ENCODE measurements at regions not wholly inside any gene's neighbourhood (a gene's known extent, or its start where the extent isn't known, plus 50 kb on each side); places are given as distances from the start of the nearest gene placed in this dataset.

DNA sequence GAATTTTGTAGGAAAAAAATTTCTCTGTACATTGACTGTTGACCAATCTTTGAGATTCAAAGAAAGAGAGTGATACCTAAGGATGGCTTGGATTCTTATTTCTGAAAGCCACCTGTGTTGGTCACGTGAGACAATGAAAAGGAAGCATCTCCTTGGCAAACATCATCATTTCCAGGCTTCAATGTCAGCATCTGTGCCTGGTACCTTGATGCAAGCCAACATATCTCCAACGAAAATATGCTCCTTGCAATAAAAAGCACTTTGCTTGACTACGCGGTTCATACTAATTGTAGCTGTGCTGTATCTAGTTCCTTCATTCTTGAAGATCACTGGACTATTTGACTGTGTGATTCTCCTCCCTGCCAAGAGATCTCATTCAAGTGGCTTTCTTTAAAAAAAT lies 503.4 kb upstream of the PSMD7 start:
- Mint-ChIP-seq H3K9me3 (ENCODE audit: low read depth) (peaks cover 4% of the 10 kb centered on the region), H3K4me3 (no peak overlapping the region), H3K36me3 (no peaks in the 10 kb centered on the region), H3K27ac (no peak overlapping the region), H3K4me1 (no peaks in the 10 kb centered on the region), H3K27me3 (no peaks in the 10 kb centered on the region)
- ATAC-seq (no peak), DNase-seq (no peak)
- CTCF ChIA-PET, result no interaction called here

DNA sequence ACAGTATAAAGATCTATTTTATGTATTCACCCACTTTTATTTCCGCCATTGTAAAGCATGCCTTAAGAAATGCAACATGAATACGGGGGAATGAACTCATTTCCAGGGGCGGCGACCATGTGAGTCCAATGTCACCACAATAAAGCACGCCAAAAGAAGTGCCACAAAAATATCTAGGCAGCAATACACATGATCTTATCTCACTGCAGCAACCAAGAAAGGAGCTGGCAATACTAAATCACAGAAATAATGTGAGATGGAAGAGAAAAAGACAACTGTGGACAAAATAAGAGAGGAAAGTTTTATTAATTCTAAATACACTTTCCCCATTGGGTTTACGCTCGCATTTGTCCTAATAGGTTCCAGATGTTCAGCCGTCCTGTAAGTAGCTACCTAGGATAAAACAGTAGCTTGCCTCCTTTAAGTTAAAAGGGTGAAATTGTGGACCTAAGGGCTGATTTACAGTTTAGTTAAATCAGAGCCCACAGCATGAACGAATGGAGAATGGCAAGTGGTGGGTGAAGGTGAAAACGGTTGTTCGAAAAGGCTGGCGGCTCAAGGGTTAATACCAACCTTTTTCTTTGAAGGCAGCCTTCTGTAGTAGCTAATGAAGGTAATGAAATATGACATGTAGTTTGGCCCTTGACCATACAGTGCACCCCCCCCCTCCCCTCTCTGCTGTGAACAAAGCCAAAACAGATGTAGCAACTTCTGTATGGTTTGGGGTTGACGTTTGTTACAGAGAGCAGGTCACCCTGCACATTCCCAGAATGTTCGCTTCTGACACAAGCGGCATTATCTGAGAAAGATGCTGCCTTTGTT lies 504.2 kb upstream of the PSMD7 start:
- DNase-seq (no peak), ATAC-seq (no peak)
- H3K27ac Mint-ChIP-seq, result no peak overlapping the region
- no peak overlapping the region for H3K4me3 Mint-ChIP-seq
- no peaks in the 10 kb centered on the region for H3K36me3 Mint-ChIP-seq
- H3K4me1 Mint-ChIP-seq, result no peaks in the 10 kb centered on the region
- H3K9me3 Mint-ChIP-seq (ENCODE audit: low read depth), result peaks cover 4% of the 10 kb centered on the region
- H3K27me3 Mint-ChIP-seq, result no peaks in the 10 kb centered on the region
- CTCF ChIA-PET, result no interaction called here

DNA sequence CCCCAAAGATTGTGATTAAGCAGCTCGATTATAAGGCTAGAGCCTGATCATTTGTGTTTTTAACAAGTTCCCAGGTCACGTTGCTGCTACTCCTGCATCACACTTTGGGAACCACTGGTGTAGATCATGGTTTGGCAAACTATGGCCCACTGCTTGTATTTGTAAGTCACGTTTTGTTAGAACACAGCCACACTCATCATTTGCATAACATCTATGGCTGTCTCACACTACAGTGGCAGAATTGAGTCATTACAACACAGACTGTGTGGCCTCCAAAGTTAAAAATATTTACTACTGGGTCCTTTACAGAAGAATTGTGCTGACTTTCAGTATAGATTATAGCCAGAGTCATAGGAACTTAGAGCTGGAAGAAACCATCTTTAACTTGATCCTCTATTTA lies 515.3 kb upstream of the PSMD7 start:
- CTCF ChIA-PET, result no interaction called here
- Mint-ChIP-seq H3K4me1 (no peaks in the 10 kb centered on the region), H3K27ac (no peak overlapping the region), H3K4me3 (no peak overlapping the region), H3K9me3 (ENCODE audit: low read depth) (peaks cover 9% of the 10 kb centered on the region), H3K27me3 (no peaks in the 10 kb centered on the region), H3K36me3 (no peaks in the 10 kb centered on the region)
- no peak for ATAC-seq
- no peak for DNase-seq

DNA sequence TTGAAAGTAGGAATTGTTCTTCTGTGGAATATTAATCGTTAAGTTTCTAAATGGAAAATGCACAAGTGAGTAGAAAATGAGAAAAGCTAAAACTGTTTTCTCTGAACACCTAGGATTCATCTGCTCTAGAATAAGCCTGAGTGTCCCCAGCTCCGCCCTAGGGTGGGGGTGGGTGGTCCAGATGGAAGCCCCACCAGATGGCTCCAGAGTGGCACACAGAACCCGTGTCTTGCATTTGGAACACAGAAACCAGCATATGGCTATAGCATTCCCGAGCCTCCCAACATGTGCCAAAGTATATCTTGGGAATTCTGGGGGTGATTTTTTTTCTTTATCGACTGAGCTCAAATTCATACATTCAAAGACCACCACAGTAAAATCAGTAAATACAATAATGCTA lies 517.7 kb upstream of the PSMD7 start:
- ATAC-seq (no peak), DNase-seq (no peak)
- H3K9me3 Mint-ChIP-seq (ENCODE audit: low read depth), result peaks cover 6% of the 10 kb centered on the region
- no peaks in the 10 kb centered on the region for H3K36me3 Mint-ChIP-seq
- CTCF ChIA-PET, result no interaction called here
- no peak overlapping the region for H3K27ac Mint-ChIP-seq
- no peak overlapping the region for H3K4me3 Mint-ChIP-seq
- no peaks in the 10 kb centered on the region for H3K4me1 Mint-ChIP-seq
- H3K27me3 Mint-ChIP-seq, result no peaks in the 10 kb centered on the region

DNA sequence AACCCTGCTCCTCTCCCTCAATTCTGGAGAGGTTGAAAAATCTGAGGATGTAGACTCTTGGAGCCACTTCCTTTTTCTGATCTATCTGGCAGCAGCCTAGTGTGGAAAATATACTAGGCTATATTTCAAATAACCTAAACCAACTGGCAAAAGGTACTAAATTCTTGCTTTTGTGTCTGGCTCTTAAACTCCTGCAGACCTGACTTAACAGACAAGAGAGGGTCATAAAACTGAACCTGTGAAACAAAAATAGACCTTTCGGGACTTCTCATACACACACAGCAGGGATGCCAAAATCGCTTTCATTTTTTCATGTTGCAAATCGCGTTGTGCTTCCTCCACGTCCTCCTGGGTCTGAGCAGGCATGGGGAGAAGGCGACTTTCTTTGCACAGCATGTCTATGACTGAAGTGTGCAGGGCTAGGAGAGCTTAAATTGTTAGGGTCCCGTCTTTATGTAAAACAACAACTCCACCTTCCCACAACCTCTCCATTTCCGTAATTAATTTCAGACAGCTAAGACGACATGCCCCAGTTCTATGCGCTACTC lies 520.7 kb upstream of the PSMD7 start:
- CTCF ChIA-PET, result no interaction called here
- Mint-ChIP-seq H3K4me1 (no peaks in the 10 kb centered on the region), H3K36me3 (no peaks in the 10 kb centered on the region), H3K4me3 (no peak overlapping the region), H3K27ac (no peak overlapping the region), H3K9me3 (ENCODE audit: low read depth) (peaks cover 6% of the 10 kb centered on the region), H3K27me3 (no peaks in the 10 kb centered on the region)
- ATAC-seq (no peak), DNase-seq (no peak)

DNA sequence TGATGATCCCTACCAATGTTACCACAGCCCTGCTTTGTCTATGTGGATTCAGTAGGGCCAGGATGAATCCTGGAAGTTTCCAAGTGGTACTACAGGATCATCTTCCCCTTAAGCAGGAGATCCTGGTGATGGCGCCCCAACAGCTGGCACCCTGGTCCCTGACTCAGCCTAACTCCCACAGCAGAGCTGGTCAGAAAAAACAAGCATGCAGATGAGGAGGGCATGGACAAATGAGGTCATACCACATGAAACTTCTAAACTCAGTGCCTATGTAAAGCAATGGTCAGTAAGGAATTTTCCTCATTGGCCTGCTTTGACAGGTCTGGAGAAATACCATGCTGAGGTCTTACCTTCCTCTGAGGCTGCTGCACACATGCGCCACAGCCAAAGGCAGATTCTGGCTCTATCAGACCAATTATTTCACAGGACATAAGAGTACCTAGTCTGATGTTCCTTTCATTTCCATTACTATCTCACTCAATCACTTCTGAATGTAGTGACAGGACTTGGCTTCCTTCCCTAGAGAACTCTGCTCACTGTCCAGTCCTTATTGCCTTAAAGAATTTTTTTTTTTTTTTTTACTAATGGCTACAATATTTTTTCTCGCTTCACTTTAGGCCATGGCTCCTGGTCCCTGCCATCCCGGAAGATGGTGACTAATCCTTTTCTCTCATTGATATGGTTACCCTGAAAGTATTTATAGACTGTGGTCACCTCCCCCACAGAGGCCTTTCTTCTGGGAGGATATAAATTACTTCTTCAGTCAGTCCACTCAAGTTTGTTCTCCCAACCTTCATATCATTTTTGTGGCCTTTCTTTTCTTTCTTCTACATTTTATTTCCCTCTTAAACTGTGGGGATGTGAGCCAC lies 525.2 kb upstream of the PSMD7 start:
- Mint-ChIP-seq H3K36me3 (no peaks in the 10 kb centered on the region), H3K4me3 (no peak overlapping the region), H3K4me1 (no peaks in the 10 kb centered on the region), H3K9me3 (ENCODE audit: low read depth) (peaks cover 2% of the 10 kb centered on the region), H3K27me3 (no peaks in the 10 kb centered on the region), H3K27ac (no peak overlapping the region)
- ATAC-seq, result no peak
- no peak for DNase-seq
- CTCF ChIA-PET, result no interaction called here

DNA sequence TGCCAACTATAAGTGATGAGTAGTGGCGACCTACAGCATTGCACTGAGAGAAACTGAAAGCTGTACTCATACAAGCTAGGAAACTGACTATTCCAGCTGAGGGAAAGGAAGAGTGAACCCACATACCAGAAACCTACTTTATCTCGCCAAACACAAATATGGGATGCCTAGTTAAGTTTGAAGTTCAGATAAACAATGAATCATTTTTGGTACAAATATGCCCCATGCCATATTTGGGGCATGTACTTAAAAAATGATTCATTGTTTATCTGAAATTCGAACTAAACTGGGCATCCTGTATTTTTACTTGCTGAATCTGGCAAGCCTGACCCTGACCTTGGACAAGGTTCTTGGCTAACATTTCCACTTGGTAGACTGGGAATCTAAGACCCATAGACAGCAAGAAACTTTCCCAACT lies 527.8 kb upstream of the PSMD7 start:
- Mint-ChIP-seq H3K27ac (no peak overlapping the region), H3K4me1 (no peaks in the 10 kb centered on the region), H3K4me3 (no peak overlapping the region), H3K27me3 (no peaks in the 10 kb centered on the region), H3K36me3 (no peaks in the 10 kb centered on the region), H3K9me3 (ENCODE audit: low read depth) (peaks cover 2% of the 10 kb centered on the region)
- ATAC-seq (no peak), DNase-seq (no peak)
- CTCF ChIA-PET, result no interaction called here

DNA sequence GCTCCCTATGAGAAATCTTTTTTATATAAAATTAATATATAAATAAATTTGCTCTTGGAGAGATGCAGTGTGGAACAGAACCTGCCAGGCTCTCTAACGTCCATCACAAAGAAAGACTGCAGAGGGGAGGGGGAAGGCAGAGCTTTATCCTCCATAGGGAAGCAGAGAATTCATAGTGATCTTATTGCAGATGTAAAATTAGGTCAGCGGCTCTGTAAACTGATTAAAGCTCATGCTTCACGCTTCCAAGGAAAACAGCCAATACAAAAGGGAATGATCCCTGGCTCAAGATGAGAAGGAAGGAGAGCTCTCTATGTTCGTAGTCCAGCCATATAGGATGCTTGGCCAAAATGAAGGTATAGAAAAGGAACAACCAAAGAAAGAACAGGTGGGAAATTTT lies 532.3 kb upstream of the PSMD7 start:
- H3K27me3 Mint-ChIP-seq, result no peaks in the 10 kb centered on the region
- H3K9me3 Mint-ChIP-seq (ENCODE audit: low read depth), result peaks cover 2% of the 10 kb centered on the region
- no peak overlapping the region for H3K4me3 Mint-ChIP-seq
- CTCF ChIA-PET, result no interaction called here
- no peak for DNase-seq
- no peaks in the 10 kb centered on the region for H3K4me1 Mint-ChIP-seq
- no peak for ATAC-seq
- no peaks in the 10 kb centered on the region for H3K36me3 Mint-ChIP-seq
- H3K27ac Mint-ChIP-seq, result no peak overlapping the region

DNA sequence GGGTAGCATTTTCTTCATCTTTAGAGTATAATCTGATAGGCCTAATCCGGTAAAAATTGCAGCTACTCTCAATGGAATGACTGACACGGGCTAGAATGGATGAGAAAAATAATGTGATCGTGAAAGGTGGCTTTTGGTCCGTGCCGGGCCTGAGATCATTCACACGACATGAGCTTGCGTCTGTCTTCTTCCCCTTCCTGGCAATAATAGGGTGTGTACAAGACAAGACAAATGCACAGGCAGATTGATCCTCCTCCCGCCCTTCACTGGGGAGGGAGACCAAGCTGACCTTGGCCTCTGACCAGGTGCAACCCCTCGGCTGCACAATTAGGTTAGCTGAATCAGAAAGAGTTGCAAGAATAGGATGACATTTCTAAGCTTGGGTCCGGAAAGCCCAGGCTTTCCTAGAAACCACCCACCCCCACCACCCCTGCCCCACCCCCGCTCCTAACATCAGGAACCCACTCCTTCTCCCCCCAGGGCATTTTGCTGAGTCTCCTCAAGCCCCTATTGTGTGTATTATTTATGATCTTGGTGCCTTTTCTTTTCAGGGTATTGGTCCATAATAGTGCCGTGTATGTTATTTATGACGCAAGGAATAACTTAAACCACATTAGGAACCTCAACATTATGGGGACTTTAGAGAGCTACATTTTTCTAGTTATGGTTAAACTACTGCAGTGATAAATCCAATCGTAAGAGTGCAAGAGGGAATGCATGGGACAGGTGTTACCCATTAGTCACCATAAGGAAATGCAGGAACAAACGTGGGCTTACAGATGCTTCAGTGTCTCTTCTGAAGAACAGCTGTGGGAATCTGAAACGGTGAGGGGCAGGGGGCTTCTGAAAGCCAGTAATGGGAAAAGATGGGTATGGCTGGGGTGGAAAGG lies 540.1 kb upstream of the PSMD7 start:
- DNase-seq (no peak), ATAC-seq (no peak)
- no peaks in the 10 kb centered on the region for H3K36me3 Mint-ChIP-seq
- H3K9me3 Mint-ChIP-seq (ENCODE audit: low read depth), result peaks cover 2% of the 10 kb centered on the region
- no peak overlapping the region for H3K4me3 Mint-ChIP-seq
- CTCF ChIA-PET, result no interaction called here
- H3K27me3 Mint-ChIP-seq, result no peaks in the 10 kb centered on the region
- no peaks in the 10 kb centered on the region for H3K4me1 Mint-ChIP-seq
- H3K27ac Mint-ChIP-seq, result no peak overlapping the region

DNA sequence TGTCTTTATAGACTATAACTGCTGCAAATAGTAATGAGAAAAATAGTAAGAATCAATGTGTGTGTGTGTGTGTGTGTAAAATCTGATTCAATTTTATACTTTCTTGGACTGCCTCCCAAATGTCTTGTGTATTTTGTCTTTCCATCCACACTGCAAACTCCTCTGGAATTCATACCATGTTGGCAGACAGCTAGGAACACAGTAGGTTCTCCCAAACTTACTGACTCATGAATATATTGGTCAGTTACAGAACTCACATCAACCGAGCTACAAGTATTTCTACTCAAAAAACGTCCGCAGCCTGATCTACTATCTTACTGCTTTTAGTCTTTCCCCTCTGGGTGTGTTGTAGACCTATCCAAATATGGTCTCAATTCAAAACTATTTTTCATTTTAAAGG lies 542.7 kb upstream of the PSMD7 start:
- ATAC-seq (no peak), DNase-seq (no peak)
- H3K4me1 Mint-ChIP-seq, result no peaks in the 10 kb centered on the region
- H3K27me3 Mint-ChIP-seq, result no peaks in the 10 kb centered on the region
- H3K27ac Mint-ChIP-seq, result no peak overlapping the region
- H3K36me3 Mint-ChIP-seq, result no peaks in the 10 kb centered on the region
- CTCF ChIA-PET, result no interaction called here
- H3K9me3 Mint-ChIP-seq (ENCODE audit: low read depth), result peaks cover 8% of the 10 kb centered on the region
- H3K4me3 Mint-ChIP-seq, result no peak overlapping the region

DNA sequence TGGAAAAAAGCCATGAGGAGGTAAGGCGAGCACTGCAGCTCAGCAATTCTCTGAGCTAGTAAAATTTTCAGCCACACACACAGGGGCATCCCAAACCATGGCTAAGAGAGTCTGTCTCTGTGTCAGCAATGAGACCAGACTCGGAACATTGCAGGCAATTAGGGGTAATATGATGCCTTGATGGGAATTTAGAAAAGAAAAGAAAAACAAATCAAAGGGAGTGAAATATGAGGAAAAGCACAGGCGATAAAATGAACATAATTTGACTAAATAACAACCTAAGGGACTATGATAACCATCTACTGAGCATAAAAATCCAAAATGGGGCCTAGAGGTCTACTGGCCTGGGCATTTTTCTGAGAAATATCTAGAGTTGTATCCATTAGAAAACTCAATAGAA lies 546.0 kb upstream of the PSMD7 start:
- Mint-ChIP-seq H3K4me3 (no peak overlapping the region), H3K4me1 (no peaks in the 10 kb centered on the region), H3K27ac (no peak overlapping the region), H3K27me3 (no peaks in the 10 kb centered on the region), H3K9me3 (ENCODE audit: low read depth) (peaks cover 8% of the 10 kb centered on the region), H3K36me3 (no peaks in the 10 kb centered on the region)
- DNase-seq, result no peak
- CTCF ChIA-PET, result no interaction called here
- no peak for ATAC-seq

DNA sequence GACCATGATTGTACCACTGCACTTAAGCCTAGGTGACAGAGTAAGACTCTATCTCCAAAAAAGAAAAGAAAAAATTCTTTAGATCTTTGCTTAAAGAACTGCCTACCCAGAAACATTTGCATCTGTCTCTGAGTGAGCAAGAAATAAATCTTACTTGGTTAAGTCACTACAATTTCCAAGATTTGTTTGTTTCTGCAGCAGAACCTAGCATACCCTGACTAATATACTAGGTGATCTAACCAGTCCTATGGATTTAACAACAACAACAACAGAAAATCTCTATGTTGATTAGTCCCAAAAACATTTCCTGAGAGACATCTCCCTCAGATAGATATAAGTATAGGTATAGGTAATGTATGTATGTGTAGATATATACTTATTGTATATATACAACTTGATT lies 549.3 kb upstream of the PSMD7 start:
- Mint-ChIP-seq H3K4me3 (no peak overlapping the region), H3K36me3 (no peaks in the 10 kb centered on the region), H3K27ac (no peak overlapping the region), H3K4me1 (no peaks in the 10 kb centered on the region), H3K9me3 (ENCODE audit: low read depth) (peaks cover 8% of the 10 kb centered on the region), H3K27me3 (no peaks in the 10 kb centered on the region)
- CTCF ChIA-PET, result no interaction called here
- no peak for DNase-seq
- no peak for ATAC-seq

DNA sequence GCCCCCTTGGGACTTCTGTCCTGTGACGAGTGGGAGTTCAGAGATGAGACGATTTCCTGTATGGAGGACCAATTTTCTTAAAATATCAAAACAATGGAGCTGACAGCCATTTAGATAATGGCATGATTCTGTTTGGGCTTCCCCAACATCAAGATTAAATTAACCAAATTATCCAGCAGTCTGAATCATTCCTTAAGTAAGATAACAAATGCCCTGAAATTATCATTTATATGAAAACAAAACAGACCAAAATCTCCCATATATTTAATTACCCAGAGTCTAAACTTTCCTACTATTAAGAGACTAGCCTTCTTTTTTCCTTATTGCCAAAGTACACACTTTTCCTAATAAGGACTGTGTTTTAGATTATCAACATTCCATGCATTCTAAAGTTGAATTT lies 550.1 kb upstream of the PSMD7 start:
- Mint-ChIP-seq H3K27ac (no peak overlapping the region), H3K4me3 (no peak overlapping the region), H3K36me3 (no peaks in the 10 kb centered on the region), H3K9me3 (ENCODE audit: low read depth) (peaks cover 8% of the 10 kb centered on the region), H3K4me1 (no peaks in the 10 kb centered on the region), H3K27me3 (no peaks in the 10 kb centered on the region)
- CTCF ChIA-PET, result no interaction called here
- DNase-seq (no peak), ATAC-seq (no peak)
